ENCODE measurements at regions not wholly inside any gene's neighbourhood (a gene's known extent, or its start where the extent isn't known, plus 50 kb on each side); places are given as distances from the start of the nearest gene placed in this dataset.

GRCh38 chr17:74063439-74063838 lies 140.0 kb upstream of the RPL38 start:
- no peak for DNase-seq

- no peak for DNase-seq
Measured at GRCh38 chr17:74070374-74070773, 133.1 kb upstream of the RPL38 start.

DNA sequence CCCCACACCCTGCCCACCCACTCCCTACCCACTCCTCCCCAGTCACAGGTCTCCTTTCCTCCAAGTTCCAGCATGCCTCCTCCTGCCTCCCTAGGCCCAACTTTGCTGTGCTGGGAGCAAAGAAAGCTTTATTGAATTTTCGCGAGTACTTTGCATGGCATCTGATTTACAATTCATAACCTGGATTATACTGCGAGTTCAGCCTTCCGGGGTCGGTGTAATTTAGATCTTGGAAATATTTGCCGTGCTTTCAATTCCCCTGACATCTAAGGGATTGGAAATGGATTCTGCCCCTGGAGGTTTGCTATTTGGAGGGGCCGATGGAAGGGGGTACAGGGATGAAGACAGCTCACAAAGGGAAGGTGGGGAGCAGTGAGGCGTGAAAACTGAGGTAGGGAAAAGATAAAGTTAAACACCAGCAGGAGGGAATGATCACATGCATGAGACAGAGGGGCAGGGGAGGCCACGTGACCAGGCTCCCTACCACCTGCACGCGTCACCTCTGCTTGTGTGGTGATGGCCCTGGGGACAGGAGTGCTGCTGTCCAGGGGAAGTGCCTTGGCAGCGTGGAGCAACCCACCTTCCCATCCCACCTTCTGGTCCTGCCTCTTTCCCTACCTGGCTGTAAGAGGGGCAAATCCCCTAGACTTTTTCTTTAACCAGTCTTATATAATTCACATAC lies 132.3 kb upstream of the RPL38 start:
- DNase-seq, result no peak

- DNase-seq, result no peak
Measured at GRCh38 chr17:74072340-74072739, 131.1 kb upstream of the RPL38 start.

DNA sequence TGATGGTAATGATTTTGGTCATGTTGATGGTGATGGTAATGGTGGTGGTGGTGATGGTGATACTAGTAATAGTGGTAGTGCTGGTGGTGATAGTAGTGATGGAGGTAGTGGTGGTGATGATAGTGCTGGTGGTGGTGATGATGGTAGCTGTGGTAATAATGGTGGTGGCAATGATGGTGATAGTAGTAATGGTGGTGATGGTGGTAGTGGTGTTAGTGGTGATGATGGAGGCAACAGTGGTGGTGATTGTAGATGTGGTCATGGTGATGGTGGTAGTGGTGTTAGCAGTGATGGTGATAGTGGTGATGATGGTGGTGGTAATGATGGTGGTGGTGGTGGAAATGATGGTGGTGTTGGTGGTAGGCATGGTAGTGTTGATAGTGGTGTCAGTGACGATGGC lies 127.0 kb upstream of the RPL38 start:
- no peak for DNase-seq

- DNase-seq, result no peak
Measured at GRCh38 chr17:74077231-74077630, 126.2 kb upstream of the RPL38 start.

DNA sequence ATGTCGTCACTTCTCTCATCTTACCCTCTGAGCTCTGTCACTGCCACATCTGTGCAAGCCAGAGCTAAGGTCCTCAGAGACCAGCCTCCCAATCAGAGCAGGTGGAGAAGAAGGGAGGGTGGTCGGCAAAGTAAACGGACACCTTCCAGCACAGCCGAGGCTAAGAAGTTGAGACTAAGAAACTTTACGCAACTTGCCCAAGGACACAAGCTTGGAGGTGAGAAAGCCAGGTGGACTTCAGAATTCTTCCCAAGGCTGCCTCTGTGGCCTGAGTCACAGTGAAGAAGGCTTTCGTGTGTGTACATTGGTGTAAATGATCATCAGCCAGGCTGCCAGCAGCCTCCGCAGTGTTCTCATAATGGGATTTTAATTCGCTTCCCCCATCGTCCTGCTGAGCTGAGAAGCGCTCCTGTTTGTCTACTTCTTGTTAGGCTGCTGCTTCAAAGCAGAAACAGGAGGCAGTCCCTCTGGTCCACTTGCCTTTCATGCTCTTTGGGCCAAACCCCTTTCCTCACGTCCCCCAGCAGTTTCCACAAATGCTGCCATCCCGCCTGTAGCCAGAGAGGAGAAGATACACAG lies 125.0 kb upstream of the RPL38 start:
- no peak for DNase-seq

DNA sequence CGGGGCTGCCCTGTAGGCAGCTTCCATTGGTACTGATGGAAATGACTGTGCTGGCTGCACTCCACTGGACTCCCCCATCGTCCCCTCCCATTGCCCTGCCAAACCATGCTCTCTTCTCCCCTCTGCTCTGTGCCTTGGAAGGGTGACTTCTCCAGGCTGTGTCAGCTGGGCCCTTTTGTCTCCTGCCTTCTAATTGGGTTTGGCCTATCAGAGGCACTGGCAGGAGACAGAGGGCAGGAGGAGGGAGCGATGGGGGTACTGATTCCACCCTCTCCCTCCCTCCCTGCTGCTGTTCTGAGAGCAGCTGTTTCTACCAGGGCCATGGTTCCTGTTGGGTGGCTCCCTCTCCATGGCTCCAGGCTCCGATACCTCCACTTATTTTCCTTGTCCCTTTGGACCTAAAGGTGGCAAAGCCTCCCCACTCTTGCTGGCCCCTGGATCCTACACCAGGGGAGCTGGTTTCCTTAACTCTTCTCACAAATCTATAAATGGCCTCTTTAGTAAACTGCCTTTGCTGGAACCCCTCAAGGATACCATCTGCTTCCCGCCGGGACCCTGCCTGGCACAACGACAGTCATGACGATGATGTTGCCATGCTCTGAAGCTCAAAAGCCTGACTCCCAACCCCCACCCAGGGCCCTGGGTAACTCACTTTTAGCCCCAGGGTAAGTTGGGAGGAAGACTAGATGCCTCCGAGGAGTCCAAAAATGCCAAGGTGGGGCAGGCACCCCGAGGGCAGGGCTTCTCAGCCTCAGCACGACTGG lies 123.8 kb upstream of the RPL38 start:
- DNase-seq, result no peak

DNA sequence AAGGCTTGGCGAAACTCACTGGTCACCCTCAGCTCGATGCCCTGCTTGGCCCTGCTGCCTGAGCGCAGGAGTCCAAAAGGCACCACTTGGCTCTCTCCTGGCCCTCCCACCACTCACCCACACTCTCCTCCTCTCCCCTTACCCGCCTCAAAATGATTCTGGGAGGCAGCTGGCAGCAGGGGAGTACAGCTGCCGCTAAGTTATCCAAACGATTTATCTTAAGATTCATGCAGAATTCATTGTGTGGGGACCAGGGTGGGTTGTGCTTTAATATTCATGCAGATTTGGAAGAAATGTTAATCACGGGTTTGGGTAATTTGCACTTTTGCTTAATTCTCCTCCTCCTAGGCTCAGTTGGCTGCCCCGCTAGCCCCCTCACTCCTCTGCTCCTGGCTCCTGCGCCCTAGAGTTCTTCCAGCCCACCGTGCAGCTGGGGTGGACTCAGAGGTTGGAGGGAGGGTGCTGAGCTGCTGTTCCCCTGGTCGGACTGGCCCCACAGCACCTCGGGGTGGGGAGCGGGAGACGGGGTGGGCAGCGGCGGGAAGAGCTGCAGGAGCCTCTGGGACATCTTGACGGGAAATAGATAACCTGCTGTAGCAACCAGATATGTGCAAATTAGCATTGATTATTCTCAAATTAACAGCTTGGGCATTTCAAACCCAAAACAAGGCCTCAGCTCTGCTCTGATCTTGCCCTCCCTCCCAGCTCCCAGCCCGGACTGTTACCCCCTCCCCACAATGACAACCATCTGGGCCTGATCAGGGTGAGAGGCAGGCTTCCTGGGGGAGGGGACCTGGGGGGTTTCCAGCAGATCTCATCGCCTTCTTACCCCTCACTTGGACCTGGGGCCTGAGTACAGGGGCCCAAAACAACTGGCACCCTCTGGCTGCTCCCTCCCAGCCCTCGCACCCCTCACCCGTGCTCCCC lies 122.6 kb upstream of the RPL38 start:
- DNase-seq, result no peak

DNA sequence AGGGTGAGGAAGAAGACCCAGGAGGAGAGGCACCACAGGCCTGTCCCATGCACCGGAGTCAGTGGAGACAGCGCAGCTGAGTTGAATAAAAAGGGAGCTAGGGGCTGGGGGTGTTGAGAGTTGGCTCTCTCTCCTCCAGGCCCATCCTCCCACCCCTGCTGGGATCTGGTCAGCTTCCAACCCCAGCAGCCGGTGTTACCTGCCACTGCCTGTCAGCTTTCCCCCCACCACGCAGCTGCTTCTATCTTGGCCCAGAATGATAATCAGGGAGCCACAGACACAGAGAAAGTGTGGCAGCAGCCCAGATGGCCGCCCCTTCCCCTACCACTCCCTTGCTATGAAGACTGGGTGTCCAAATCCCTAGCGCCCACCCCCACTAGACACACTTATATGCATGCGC lies 120.6 kb upstream of the RPL38 start:
- DNase-seq, result no peak

DNA sequence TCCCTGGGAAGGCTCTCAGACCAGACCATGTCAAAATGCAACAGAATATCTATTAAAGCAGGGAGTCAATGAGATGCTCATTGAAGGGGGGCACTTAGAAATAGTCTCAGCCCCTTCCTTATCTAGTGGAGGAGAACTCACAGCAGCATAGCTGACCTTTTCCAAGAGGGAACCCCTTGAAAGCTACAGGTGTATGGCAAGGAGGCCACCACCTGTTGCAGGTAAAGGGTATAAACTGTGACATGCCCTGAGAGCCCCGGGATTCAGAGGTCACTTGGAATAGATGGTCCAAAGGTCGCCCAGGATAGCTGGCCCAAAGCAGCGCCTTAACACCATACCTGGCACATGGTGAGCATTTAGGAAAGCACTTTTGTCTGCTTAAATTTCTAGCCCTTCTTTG lies 120.2 kb upstream of the RPL38 start:
- no peak for DNase-seq

- DNase-seq, result peak; percentile 19
Measured at GRCh38 chr17:74085434-74085833, 118.0 kb upstream of the RPL38 start.

DNA sequence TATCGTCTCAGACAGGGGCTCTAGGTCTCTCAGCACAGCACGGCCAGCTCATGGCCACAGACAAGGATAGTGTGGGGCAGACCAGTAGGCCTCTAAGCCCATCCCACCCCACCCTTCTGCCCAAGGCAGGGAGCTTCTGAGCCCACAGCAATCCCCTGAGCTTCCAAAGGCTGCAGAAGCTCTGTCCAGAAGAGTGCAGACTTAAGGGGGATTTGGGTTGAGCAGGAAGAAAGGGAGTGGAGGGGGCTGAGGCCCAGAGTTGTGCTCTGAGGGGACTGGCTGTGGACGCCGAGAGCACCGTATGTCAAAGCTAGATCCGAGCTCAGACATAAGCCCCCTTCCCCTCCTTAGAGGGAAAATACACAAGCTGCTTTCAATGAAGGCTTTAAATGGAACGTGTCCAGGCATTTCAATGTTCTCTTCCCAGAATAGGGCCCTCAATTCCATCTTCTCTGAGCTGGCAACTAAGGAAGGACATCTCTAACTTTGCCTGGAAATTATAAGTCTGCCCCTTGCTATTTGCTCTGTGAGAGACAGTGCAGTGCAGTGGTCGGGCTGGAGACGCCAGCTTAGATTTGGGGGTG lies 116.4 kb upstream of the RPL38 start:
- no peak for DNase-seq

GRCh38 chr17:74088285-74088933 lies 115.1 kb upstream of the RPL38 start:
- no peak for DNase-seq

DNA sequence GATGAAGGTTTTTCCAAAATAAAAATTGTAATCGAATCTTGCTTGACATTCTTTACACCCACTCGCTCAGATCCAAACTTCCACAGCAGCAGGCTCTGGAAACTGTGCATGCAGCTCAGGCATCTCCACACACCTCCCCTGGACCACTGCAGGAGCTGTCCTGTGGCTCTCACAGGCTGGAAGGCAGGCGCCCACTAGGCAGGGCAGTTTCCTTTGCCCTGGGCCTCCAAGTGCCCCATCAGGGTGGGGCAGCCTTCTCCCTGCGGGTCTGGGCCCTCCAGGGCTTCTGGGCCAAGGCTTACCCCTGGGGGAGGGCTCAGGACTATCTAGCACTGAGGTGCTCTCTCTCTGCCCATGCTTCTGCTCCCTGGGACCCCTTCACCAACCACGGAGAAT lies 114.5 kb upstream of the RPL38 start:
- DNase-seq, result no peak

DNA sequence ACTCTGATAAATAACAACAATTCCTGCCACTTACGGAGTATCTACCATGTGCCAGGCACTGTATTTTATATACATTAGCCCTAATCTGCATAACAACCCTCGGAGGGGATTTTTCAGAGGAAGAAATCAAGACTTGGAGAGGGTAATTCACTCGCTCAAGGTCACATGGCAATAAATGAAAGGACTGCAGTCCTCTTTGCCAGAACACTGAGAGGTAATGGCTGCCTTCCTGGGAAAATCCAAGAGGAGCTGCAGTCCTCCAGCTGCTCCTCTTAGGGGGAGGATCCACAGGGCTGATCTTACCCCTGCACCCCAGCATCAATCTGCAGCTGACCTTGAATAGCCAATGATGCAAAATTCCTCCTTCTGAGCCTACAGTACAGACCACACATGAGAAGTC lies 114.1 kb upstream of the RPL38 start:
- no peak for DNase-seq

- peak; percentile 72 for DNase-seq
Measured at GRCh38 chr17:74089869-74090464, 113.5 kb upstream of the RPL38 start.

DNA sequence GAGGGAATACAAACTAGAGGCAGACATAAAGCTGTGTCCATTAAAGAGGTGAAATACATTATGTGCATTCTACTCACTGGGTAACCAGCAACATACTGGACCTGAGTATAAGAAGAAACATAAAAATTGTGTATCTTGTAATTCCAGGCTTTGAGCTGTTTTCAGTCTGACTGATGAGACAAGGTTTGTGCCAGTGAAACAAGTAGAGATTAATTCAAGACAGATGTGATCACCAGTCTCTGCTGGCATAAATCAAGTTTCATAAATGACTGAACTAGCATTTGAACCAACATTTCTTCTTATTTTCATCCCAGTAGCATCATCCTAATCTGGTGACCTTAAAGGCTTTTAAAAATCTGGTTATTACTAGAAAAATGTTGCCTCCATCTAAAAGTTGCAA lies 108.8 kb upstream of the RPL38 start:
- DNase-seq, result no peak

DNA sequence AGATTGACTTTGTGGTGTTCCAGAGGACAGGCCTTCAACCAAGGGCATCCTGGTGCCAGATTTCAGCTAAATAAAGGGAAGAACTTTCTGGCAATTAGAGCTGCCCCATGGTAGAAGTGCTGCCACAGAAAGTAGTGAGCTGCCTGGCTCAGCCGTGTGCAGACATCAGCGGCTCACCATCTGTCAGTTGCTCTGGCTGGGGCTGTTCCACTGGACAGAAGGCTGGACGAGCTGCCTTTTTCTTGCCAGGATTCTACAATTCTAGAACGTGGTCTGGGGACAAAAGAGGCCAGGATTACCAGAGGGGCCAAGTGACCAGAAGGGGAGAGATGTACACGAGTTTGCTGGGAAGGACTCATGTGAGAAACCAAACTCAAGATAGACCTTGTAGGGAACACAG lies 107.0 kb upstream of the RPL38 start:
- DNase-seq, result no peak

DNA sequence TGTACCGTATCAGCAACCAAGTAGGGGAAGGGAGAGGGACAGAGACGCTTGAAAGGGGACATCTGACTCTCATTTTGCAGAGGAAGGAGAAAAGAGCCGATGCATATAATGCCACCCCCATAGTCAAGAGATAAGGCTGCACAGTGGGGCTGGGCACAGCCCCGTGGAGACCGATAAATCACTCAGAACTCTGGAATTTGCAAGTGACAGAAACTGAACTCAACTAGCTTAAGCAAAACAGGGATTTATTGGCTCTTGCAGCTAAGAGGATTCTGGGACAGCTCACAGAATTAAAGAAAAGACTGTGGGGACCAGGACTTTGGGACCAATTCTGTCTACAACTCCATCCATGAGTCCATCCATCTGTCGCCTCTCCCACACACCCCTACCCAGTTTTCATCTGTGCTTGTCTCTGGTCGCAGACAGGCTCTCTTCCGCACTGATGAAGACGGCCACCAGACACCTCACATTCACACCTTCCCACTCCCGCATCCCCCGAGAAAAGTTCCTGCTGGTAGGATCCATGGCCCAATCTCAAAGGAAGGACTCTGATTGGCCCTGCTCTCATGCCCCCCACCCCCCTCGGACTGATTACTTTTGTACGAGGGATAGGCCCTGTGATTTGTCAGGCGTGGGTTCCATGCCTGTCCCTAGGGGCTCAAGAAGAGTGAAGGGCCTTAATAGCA lies 105.9 kb upstream of the RPL38 start:
- DNase-seq, result no peak

All from stimulated activated CD4-positive, alpha-beta T cell treated with anti-CD3 and anti-CD28 coated beads, Interleukin-1b, Interleukin-23, amount 100 ng/mL, for 48 hours (primary cell).